IPS-20b (cell line): ENCODE measurements at regions not wholly inside any gene's neighbourhood (a gene's known extent, or its start where the extent isn't known, plus 50 kb on each side); places are given as distances from the start of the nearest gene placed in this dataset.
"Not testable (repeated sequence)": the region's sequence is repeated elsewhere in the genome, so short reads cannot be mapped to it uniquely, and the experiment has no call there.

Source experiments
- H3K27ac ChIP-seq: one replicate; pipeline ENCODE4 v1.5.1; 2013; ENCODE audit warnings: low read length
- H3K27me3 ChIP-seq: 2 replicates; pipeline ENCODE4 v1.6.1; 2013; ENCODE audit warnings: mild to moderate bottlenecking, low read length, inconsistent platforms; ENCODE audit not compliant: insufficient read depth
- H3K36me3 ChIP-seq: 2 replicates; pipeline ENCODE4 v1.6.1; 2013; ENCODE audit warnings: low read depth, mild to moderate bottlenecking, inconsistent platforms, low read length, moderate library complexity; ENCODE audit not compliant: insufficient read depth
- H3K4me1 ChIP-seq: 2 replicates; pipeline ENCODE4 v1.6.1; 2013; ENCODE audit warnings: mild to moderate bottlenecking, control low read depth, inconsistent platforms, low read length, moderate library complexity; ENCODE audit not compliant: insufficient read depth
- H3K4me3 ChIP-seq: 2 replicates; pipeline ENCODE4 v1.5.1; 2013; ENCODE audit warnings: mild to moderate bottlenecking, low read length, inconsistent platforms
- H3K9ac ChIP-seq: 2 replicates; pipeline ENCODE4 v1.6.1; 2013; ENCODE audit warnings: low read depth, mild to moderate bottlenecking, inconsistent platforms, low read length, moderate library complexity
- H3K9me3 ChIP-seq: 2 replicates; pipeline ENCODE4 v1.6.1; 2013; ENCODE audit warnings: mild to moderate bottlenecking, low read depth, low read length, inconsistent platforms; ENCODE audit not compliant: insufficient read depth

DNA sequence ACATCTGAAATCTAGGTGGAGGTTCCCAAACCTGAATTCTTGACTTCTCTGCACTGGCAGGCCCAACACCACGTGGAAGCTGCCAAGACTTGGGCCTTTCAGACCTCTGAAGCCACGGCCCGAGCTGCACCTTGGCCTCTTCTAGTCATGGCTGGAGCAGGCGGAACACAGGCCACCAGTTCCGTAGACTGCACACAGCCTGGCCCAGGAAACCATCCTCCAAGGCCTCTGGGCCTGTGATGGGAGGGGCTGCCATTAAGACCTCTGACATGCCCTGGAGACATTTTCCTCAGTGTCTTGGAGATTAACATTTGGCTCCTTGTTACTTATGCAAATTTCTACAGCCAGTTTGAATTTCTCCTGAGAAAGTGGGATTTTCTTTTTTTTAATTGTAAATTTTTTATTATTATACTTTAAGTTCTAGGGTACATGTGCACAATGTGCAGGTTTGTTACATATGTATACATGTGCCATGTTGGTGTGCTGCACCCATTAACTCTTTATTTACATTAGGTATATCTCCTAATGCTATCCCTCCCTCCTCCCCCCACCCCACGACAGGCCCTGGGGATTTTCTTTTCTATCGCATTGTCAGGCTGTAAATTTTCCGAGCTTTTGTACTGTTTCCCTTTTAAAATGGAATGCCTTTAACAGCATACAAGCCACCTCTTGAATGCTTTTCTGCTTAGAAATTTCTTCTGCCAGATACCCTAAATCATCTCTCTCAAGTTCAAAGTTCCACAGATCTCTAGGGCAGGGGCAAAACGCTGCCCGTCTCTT, 492.9 kb upstream of the ARPP21 start:
- not testable (repeated sequence) for H3K4me3 ChIP-seq

DNA sequence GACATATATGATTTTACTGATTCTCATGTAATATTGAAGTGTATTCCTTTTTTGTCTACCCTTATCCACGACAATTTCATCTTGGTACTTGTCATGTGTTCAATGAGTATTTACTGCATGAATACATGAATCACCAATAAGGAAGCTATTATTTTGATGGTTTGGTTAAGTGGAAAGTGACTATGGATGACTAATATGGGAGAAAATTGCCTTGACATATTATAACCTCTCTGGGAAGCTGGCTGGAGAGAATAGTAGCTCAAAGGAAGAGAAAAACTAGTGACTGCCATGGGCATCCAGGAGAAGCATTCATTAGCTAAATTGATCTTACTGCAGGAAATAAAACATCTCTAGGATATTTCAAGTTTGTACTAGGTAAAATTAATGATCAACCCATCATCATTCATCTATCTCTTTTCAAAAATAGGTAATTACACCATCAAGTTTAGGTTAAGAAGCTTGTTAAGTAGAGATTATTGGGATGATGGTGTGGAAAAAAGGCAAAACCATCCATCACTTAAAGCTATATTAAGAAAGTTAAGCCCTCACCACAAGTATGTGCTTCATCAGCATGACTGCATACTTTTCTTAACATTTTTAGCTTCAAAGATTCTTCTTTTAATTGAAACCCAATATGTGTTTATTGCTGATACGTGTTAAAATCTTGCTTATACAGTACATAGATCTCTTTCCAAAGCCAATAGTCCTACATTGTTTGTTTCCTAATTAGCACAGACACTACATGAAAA, 455.2 kb upstream of the ARPP21 start:
- Histone ChIP-seq H3K27ac (no peak overlapping the region), H3K4me1 (no peaks in the 10 kb centered on the region), H3K36me3 (no peaks in the 10 kb centered on the region), H3K9ac (no peak overlapping the region), H3K4me3 (no peak overlapping the region), H3K9me3 (peaks cover 27% of the 10 kb centered on the region), H3K27me3 (no peaks in the 10 kb centered on the region)

More for the DNA sequence above, 492.9 kb upstream of the ARPP21 start:
- not testable (repeated sequence) for H3K27ac ChIP-seq, H3K36me3 ChIP-seq, H3K4me1 ChIP-seq, H3K9me3 ChIP-seq, H3K9ac ChIP-seq, H3K27me3 ChIP-seq

DNA sequence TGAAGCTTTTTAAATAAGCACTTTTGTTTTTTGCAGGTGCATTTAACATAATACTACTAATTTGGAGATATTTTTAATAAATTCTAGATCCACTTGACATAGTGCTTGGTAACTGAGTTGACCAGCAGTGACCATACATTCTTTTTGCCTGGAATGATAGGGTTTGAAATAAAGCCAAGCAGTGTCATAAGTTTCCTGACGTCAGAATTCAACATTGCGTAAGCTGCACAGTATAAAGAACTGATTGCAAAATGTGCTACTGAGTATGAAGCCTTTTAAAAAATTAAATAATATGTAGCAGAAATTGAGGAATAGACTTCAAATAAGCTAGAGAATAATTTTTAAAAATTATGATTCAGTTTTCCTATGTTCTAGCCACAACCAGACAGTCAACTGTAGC, 454.6 kb upstream of the ARPP21 start:
- H3K9ac ChIP-seq: no peak overlapping the region
- H3K4me3 ChIP-seq: no peak overlapping the region
- no peaks in the 10 kb centered on the region for H3K27me3 ChIP-seq
- no peaks in the 10 kb centered on the region for H3K4me1 ChIP-seq
- peaks cover 27% of the 10 kb centered on the region for H3K9me3 ChIP-seq
- H3K27ac ChIP-seq: no peak overlapping the region
- no peaks in the 10 kb centered on the region for H3K36me3 ChIP-seq

DNA sequence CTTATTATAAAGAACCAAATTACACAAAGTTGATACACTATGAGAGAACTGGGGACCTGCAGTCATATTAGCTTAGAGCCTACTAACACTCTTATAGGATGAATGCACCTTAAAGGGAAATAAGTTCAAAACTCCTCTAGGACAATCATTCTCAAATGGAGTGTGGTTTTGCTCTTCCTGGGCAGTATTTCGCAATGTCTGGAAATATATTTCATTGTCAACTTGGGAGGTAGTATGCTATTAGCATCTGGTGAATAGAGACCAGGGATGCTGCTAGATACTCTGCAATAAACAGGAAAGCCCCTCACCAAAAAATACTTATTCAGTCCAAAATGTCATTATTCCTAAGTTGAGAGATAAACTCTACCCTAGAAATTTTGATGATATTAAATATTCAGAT, 451.4 kb upstream of the ARPP21 start:
- no peak overlapping the region for H3K9ac ChIP-seq

DNA sequence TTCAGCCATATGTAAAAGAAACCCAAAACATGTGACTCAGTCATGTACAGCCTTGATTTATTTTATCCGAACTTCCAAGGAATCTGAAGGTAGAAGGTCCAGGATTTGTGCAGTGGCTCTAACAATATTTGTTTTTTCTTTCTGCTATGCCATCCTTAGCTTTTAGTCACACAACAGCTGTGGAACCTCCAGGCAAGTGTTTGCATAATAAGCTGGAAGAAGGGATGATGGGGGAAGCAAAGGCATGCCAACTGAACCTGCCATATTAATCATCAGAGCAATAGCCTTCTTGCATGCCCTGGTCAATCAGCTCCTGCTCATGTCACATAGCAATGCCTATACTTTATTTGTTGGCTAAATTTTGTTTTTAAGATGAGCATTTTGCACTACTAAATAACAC, 444.7 kb upstream of the ARPP21 start:
- Histone ChIP-seq H3K27ac (no peak overlapping the region), H3K4me1 (no peaks in the 10 kb centered on the region), H3K27me3 (no peaks in the 10 kb centered on the region), H3K4me3 (no peak overlapping the region), H3K36me3 (no peaks in the 10 kb centered on the region), H3K9ac (no peak overlapping the region), H3K9me3 (no peaks in the 10 kb centered on the region)

More for the DNA sequence above, 451.4 kb upstream of the ARPP21 start:
- peaks cover 1% of the 10 kb centered on the region; the same call in 1 of the 2 replicates for H3K9me3 ChIP-seq
- H3K4me3 ChIP-seq: no peak overlapping the region
- H3K36me3 ChIP-seq: no peaks in the 10 kb centered on the region
- H3K4me1 ChIP-seq: no peaks in the 10 kb centered on the region
- no peak overlapping the region for H3K27ac ChIP-seq
- no peaks in the 10 kb centered on the region for H3K27me3 ChIP-seq

DNA sequence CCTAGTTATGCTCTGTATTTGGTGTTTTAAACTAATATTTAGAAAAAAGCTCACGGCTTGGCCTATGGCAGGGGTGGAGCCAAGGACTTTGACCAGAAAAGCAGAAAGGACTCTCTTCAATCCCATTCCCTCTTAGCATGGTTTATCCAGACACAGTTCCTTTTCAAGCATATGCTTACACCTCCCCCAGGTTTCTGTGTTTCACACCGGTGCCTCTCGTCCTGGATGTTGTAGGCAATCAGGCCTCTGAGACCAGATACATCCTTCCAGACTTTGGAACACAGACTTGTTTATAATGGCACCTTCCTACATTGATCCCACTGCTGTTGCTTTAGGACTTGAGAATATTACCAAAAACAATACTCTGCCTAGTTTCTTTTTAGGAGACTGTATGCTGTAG, 440.5 kb upstream of the ARPP21 start:
- H3K27me3 ChIP-seq: no peaks in the 10 kb centered on the region
- H3K9me3 ChIP-seq: no peaks in the 10 kb centered on the region
- no peak overlapping the region for H3K9ac ChIP-seq
- H3K36me3 ChIP-seq: no peaks in the 10 kb centered on the region
- H3K27ac ChIP-seq: no peak overlapping the region
- no peak overlapping the region for H3K4me3 ChIP-seq
- H3K4me1 ChIP-seq: no peaks in the 10 kb centered on the region

DNA sequence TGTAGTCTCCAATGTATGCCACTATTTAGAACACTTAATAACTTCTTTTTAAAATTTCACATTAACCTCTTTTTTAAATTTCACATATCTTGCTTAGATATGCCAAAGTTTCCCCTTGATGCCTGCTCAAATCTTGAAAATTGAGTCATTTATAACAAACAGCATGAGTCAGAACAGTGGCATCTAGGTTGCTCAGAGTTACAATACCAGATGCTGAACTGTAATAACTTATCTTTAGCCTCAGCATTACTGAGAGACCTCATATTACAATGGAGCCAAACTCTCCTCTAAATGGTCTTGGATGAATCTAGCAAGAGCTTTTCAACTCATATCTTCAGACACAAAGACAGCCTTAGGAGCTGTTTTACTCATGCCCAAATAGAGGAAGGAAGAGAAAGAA, 439.3 kb upstream of the ARPP21 start:
- H3K4me3 ChIP-seq: no peak overlapping the region
- no peaks in the 10 kb centered on the region for H3K27me3 ChIP-seq
- no peaks in the 10 kb centered on the region for H3K36me3 ChIP-seq
- no peaks in the 10 kb centered on the region for H3K4me1 ChIP-seq
- no peak overlapping the region for H3K27ac ChIP-seq
- no peaks in the 10 kb centered on the region for H3K9me3 ChIP-seq
- no peak overlapping the region for H3K9ac ChIP-seq

DNA sequence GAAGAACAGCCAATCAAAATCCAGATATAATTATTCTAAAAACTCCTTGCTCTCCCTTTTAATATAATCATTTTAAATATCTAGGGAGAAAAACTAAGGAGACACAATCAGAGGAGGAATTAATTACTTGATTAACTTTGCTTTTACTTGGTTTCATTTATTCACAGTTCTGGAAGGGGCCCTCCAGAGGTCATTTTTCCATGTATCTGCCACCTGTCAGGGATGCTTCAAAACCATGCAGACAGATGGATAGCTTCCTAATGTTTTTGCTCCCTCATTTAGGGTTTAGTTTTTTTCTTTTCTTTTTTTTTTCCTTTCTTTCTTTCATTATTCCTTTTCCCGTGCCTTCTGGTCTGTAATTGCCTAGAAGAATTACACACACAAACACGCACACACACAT, 438.1 kb upstream of the ARPP21 start:
- Histone ChIP-seq H3K27me3 (no peaks in the 10 kb centered on the region), H3K4me3 (no peak overlapping the region), H3K36me3 (no peaks in the 10 kb centered on the region), H3K27ac (no peak overlapping the region), H3K4me1 (no peaks in the 10 kb centered on the region), H3K9ac (no peak overlapping the region), H3K9me3 (no peaks in the 10 kb centered on the region)

DNA sequence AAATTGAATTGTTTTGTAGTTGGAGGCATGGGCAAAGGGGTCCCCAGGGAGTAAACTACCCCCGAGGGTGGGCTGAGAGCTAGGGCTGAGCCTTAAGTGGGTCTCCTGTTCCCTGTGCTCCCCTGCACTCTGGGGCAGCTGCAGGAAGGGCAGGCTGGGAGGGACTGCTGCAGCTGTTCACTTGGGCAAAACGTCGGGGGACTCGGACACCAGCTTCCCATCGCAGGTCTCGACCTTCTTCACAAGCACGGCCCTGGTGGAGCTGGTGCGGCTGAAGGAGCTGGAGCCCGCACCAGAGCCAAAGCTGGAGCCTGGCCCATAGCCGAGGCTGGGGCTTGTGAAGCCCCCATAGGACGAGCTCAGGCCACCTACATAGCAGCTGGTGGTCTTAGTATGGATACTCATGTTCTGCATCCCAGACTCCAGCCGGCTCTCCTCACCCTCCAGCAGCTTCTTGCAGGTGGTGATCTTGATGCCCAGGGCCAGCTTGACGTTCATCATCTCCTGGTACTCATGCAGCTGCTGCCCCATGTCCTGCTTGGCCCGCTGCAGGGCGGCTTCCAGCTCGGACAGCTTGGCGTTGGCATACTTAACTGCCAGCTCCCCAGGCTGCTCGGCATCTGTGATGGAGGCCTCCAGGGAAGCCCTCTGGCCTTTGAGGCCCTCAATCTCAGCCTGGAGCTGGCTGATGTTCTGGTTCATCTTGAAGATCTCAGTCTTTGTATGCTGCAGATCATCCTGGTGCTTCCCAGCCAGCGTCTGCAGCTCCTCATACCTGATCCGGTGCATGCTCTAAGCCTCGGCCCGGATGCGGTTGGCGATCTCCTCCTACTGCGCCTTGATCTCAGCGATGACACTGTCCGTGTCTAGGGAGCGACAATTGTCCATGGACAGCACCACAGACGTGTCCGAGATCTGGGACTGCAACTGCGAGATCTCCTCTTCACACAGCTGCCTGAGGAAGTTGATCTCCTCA, 423.5 kb upstream of the ARPP21 start:
- Histone ChIP-seq H3K4me1 (no peaks in the 10 kb centered on the region), H3K27me3 (no peaks in the 10 kb centered on the region), H3K27ac (no peak overlapping the region), H3K36me3 (no peaks in the 10 kb centered on the region), H3K4me3 (no peak overlapping the region), H3K9me3 (no peaks in the 10 kb centered on the region), H3K9ac (no peak overlapping the region)

DNA sequence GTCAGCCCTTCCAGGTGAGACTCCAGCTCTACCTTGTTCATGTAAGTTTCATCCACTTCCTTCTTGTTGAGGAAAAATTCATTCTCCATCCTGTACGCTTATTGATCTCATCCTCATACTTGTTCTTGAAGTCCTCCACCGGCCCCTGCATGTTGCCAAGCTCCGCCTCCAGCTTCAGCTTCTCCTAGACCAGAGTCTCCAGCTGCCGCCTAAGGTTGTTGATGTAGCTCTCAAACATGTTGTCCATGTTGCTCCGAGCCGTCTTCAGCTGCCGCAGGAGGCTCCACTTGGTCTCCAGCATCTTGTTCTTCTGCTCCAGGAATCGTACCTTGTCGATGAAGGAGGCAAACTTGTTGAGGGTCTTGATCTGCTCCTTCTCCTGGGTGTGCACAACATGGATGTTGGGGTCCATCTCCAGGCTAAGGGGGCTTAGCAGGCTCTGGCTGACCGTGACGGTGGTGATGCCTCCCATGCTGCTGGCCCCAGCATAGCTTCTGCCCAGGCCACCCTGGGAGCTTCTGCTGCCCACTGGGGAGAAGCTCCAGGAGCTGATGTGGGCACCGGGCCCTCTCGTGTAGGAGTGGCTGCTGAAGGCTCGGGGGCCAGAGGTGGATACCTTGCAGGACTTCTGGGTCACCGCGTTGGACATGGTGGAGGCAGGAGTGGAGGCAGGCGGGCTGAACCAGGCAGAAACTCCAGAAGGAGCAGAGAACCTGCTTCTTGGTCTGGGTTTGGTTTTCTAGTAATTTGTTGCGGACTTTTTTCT, 422.6 kb upstream of the ARPP21 start:
- no peak overlapping the region for H3K9ac ChIP-seq
- no peak overlapping the region for H3K27ac ChIP-seq
- no peaks in the 10 kb centered on the region for H3K36me3 ChIP-seq
- H3K27me3 ChIP-seq: no peaks in the 10 kb centered on the region
- no peaks in the 10 kb centered on the region for H3K9me3 ChIP-seq
- no peak overlapping the region for H3K4me3 ChIP-seq
- no peaks in the 10 kb centered on the region for H3K4me1 ChIP-seq
